ENCODE measurements at regions not wholly inside any gene's neighbourhood (a gene's known extent, or its start where the extent isn't known, plus 50 kb on each side); places are given as distances from the start of the nearest gene placed in this dataset.

DNA sequence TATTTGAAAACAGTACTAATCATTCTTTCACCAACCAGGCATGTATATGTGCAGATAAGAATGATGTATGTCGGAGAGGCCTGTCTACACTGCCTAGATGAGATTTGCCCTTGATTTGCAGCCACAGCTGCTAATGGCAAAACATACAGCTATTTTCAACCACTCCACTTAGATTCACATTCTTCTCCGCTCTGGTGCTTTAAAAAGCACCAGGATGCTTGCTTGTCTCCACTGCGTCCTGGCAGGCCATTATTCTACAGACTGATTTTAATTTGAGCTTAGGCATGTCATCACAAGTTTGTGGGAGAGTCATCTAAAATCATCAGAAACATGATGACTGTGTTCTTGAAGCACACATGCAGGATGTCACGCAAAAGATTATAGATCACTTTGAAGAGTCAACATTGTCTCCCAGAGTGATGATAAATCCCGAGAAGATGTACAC is 119.0 kb upstream of the NRIP1 start:
- 15% methylated on average over 5 of the region's 5 CpGs for WGBS (ENCODE audit: insufficient coverage, low coverage, missing lambda C conversion rate)
- no peak for ATAC-seq
- no peak for TF ChIP-seq MEF2A (IDR thresholded peaks at IDR 0.05; ENCODE audit: control insufficient read depth, low read depth, low read length)
- no peak for TF ChIP-seq SAFB2 (IDR thresholded peaks at IDR 0.05; ENCODE audit: borderline replicate concordance, low read depth, low read length, severe bottlenecking)
- TF ChIP-seq, protein P1, sequence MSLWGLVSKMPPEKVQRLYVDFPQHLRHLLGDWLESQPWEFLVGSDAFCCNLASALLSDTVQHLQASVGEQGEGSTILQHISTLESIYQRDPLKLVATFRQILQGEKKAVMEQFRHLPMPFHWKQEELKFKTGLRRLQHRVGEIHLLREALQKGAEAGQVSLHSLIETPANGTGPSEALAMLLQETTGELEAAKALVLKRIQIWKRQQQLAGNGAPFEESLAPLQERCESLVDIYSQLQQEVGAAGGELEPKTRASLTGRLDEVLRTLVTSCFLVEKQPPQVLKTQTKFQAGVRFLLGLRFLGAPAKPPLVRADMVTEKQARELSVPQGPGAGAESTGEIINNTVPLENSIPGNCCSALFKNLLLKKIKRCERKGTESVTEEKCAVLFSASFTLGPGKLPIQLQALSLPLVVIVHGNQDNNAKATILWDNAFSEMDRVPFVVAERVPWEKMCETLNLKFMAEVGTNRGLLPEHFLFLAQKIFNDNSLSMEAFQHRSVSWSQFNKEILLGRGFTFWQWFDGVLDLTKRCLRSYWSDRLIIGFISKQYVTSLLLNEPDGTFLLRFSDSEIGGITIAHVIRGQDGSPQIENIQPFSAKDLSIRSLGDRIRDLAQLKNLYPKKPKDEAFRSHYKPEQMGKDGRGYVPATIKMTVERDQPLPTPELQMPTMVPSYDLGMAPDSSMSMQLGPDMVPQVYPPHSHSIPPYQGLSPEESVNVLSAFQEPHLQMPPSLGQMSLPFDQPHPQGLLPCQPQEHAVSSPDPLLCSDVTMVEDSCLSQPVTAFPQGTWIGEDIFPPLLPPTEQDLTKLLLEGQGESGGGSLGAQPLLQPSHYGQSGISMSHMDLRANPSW (CRISPR knock-in tag; IDR thresholded peaks at IDR 0.05), result no peak
- TF ChIP-seq, protein P2, sequence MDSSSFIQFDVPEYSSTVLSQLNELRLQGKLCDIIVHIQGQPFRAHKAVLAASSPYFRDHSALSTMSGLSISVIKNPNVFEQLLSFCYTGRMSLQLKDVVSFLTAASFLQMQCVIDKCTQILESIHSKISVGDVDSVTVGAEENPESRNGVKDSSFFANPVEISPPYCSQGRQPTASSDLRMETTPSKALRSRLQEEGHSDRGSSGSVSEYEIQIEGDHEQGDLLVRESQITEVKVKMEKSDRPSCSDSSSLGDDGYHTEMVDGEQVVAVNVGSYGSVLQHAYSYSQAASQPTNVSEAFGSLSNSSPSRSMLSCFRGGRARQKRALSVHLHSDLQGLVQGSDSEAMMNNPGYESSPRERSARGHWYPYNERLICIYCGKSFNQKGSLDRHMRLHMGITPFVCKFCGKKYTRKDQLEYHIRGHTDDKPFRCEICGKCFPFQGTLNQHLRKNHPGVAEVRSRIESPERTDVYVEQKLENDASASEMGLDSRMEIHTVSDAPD (CRISPR knock-in tag; IDR thresholded peaks at IDR 0.05), result no peak
- TF ChIP-seq MED1 (CRISPR knock-in tag; IDR thresholded peaks at IDR 0.05; ENCODE audit: borderline replicate concordance), result no peak
- no peak for TF ChIP-seq PRPF4 (IDR thresholded peaks at IDR 0.05; ENCODE audit: insufficient read depth, low read depth, low read length, poor library complexity, severe bottlenecking)
- TF ChIP-seq EZH2 (IDR thresholded peaks at IDR 0.05; ENCODE audit: borderline replicate concordance, low read depth, low read length), result no peak
- no peak for TF ChIP-seq MTA2 (IDR thresholded peaks at IDR 0.05; ENCODE audit: low read depth)
- no peak for TF ChIP-seq ZEB2 (IDR thresholded peaks at IDR 0.05)
- TF ChIP-seq MBD2 (IDR thresholded peaks at IDR 0.05; ENCODE audit: borderline replicate concordance, low read depth), result no peak
- no peak for TF ChIP-seq PTRF (tag; IDR thresholded peaks at IDR 0.05)
- TF ChIP-seq RFX7 (CRISPR knock-in tag; IDR thresholded peaks at IDR 0.05), result no peak
- TF ChIP-seq MXI1 (IDR thresholded peaks at IDR 0.05; ENCODE audit: low read depth, low read length), result no peak
- no peak for TF ChIP-seq KLF10 (CRISPR knock-in tag; IDR thresholded peaks at IDR 0.05)
- no peak for TF ChIP-seq DDX20 (tag; IDR thresholded peaks at IDR 0.05; ENCODE audit: low read depth)
- TF ChIP-seq TSC22D4 (tag; IDR thresholded peaks at IDR 0.05), result no peak
- TF ChIP-seq FOXK1 (CRISPR knock-in tag; IDR thresholded peaks at IDR 0.05; ENCODE audit: borderline replicate concordance), result no peak
- TF ChIP-seq TEAD4 (IDR thresholded peaks at IDR 0.05; ENCODE audit: low read length), result peak; percentile 53; the same call in 1 of the 2 replicates
- no peak for TF ChIP-seq TEAD4 (CRISPR knock-in tag; IDR thresholded peaks at IDR 0.05; ENCODE audit: borderline replicate concordance)
- TF ChIP-seq ZNF253 (CRISPR knock-in tag; conservative IDR thresholded peaks at IDR 0.05), result no peak
- no peak for TF ChIP-seq TCF7L2 (IDR thresholded peaks at IDR 0.05; ENCODE audit: low read depth, low read length)
- TF ChIP-seq TAL1 (IDR thresholded peaks at IDR 0.05), result peak; percentile 22; the same call in 1 of the 2 replicates

More for the DNA sequence above, 119.0 kb upstream of the NRIP1 start:
- no peaks in the 10 kb centered on the region for H3K79me2 ChIP-seq (ENCODE audit: control insufficient read depth, insufficient read depth, low read length)
- no peak overlapping the region for H3K4me3 ChIP-seq
- no peak overlapping the region for H3K4me2 ChIP-seq (ENCODE audit: insufficient read depth, low read length)
- POLR2A ChIA-PET, result interaction anchor here (0.6 kb wide), 1 partner anchor 11 kb away, joined by 3 read pairs; no protein-coding TSS in a partner anchor
- DNase-seq (ENCODE audit: extremely low read depth in 1 of 4, low spot score in 3 of 4) (no peak), FAIRE-seq (no peak)
- BruUV-seq (replicated peaks), result no TSS peak
- no peaks in the 10 kb centered on the region for H3K9me3 ChIP-seq (replicated peaks; ENCODE audit: control insufficient read depth, insufficient read depth, low read depth, low read length)
- in situ Hi-C loops (cut with MboI) (no loop called here), intact Hi-C loops (cut with micrococcal nuclease) (no loop called here)
- H3K9ac ChIP-seq (ENCODE audit: insufficient read depth in 1 of 2, low read depth in 2 of 2, low read length in 2 of 2), result no peak overlapping the region
- CTCF ChIA-PET (ENCODE audit: low intra/inter-chr PET ratio), result no interaction called here
- H2AFZ ChIP-seq (ENCODE audit: low read depth, low read length), result no peak overlapping the region
- H3K27ac ChIP-seq (ENCODE audit: extremely low read depth, low read depth, low read length), result no peak overlapping the region
- H4K20me1 ChIP-seq (replicated peaks; ENCODE audit: control insufficient read depth, insufficient read depth, low read length), result no peaks in the 10 kb centered on the region
- H3K9me1 ChIP-seq (ENCODE audit: control insufficient read depth, insufficient read depth, low read length), result no peaks in the 10 kb centered on the region
- no peaks in the 10 kb centered on the region for H3K27me3 ChIP-seq (ENCODE audit: control insufficient read depth in 2 of 2, insufficient read depth in 2 of 2, low read length in 2 of 2)
- no peaks in the 10 kb centered on the region for H3K36me3 ChIP-seq (ENCODE audit: control insufficient read depth, insufficient read depth, low read length)
- no peaks in the 10 kb centered on the region for H3K4me1 ChIP-seq (replicated peaks in 1 of 2; ENCODE audit: control insufficient read depth in 2 of 2, insufficient read depth in 2 of 2, low read length in 2 of 2)
